GM18909 (cell line): ENCODE measurements at regions not wholly inside any gene's neighbourhood (a gene's known extent, or its start where the extent isn't known, plus 50 kb on each side); places are given as distances from the start of the nearest gene placed in this dataset.
A peak's percentile ranks its signal among the peaks of the same experiment; 100 is the strongest.

Source experiments
- ATAC-seq: cut with Tn5 transposase; IDR thresholded peaks from one replicate; pipeline ENCODE4 v1.9.1; 2021; ENCODE audit warnings: mild to moderate bottlenecking; ENCODE audit not compliant: unreplicated experiment, poor library complexity

DNA sequence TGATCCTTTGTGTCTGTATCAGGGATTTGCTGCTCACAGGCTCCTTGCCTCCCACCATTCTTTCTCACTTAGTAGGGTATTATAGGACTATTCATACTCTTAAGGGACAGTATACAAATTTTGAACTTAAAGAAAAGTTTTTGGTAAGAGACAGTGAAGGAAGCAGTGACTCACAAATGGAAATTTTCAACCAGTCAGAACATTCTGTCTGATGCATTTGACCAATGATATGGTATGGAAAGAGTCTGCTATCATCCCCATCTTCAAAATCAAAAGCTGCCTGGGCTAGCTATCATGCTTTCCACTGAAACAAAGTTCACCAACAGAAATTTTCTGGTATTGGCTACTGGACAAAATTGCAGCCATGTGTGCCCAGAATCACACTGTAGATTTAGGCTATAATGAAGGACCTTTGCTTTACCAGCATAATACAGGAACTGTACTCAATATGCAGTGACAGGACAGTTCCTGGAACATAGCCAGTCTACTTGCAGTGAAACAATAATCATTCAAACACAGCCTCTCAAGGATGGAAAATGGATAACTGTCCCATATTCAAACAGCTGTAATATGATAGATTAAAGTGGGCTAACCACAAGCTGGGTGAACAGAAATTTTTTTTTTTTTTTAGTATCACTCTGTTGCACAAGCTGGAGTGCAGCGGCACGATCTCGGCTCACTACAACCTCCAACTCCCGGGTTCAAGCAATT lies 109.0 kb upstream of the ACSL4 start:
- no peak for ATAC-seq

DNA sequence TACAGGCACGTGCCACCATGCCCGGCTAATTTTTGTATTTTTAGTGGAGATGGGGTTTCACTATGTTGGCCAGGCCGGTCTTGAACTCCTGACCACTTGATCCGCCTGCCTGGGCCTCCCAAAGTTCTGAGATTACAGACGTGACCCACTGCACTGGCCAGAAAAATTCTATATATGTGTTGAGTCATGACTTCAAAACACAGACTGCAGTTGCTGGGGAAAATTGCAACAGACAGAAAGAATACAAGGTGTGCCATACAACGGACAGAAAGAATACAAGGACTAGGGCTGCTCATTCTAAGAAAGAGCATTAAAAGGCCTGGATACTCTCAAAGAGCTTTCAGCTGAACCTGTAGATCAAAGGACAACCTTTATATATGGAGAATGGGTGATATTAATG lies 109.6 kb upstream of the ACSL4 start:
- no peak for ATAC-seq

DNA sequence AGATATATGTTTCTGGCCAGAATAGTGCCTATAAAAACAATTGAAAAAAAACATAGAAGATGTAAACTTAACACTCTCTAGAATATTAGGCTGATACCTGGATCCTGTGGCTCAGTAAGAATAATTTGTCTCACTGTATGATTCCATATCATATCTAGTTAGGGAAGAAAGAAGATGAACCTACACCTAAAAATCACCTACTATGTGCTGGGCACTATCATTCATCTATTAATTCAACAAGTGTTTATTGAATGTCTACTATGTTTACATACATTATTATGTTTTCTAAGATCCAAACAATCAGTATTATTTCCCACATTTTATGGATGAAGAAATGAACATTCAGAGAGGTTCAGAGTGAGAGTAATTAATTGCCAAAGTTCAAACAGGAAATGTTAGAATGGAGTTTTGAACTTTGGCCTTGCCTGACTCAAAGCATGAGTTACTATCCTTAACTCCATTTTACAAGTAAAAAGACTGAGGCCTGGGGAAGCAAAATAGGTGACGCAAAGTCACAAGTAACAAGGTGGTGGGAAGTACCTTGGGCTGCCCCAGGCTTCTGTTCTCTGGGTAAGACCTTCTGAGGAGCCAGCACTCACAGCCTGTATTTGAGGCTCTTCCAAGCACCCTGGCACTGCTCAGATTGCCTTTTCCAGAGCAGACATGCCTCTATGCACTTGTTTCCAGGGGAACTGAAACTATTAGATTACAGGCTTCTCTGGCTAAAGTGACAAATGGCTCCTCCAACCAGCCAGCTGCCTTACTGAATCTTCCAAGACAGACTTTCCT lies 111.1 kb upstream of the ACSL4 start:
- peak; percentile 52 for ATAC-seq

DNA sequence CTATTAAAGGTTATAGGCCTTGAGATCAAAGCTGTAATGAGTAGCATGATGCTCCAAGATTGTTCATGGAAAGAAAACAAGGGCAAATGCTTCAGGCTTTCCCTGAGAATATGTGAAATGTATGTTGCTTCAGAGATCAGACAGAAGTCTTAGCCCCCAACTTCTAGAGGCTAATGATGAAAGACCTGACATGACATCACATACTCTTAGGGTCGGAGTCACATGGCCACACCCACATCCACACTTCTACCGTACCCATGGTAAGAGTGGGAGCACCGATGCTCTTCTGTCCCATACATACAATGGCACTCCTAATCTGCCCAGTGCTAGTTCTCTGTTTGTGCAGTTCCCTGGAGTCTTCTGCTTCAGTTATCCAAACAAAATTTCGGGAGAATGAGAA lies 111.9 kb upstream of the ACSL4 start:
- no peak for ATAC-seq

DNA sequence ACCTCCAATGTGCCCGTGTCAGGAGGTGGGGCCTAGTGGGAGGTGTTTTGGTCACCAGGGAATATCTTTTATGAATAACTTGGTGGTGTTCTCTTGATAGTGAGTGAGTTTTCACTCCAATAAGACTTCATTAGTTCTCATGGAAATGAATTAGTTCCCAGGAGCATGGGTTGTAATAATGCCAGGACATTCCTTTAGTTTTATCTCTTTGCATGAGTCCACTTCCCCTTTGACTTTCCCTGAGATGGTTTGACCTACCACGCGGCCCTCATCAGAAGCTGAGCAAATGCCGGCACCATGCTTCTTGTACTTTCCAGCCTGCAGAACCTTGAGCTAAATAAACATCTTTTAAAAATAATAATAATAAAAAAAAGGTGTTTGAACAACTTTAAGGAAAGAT lies 112.9 kb upstream of the ACSL4 start:
- ATAC-seq, result no peak

DNA sequence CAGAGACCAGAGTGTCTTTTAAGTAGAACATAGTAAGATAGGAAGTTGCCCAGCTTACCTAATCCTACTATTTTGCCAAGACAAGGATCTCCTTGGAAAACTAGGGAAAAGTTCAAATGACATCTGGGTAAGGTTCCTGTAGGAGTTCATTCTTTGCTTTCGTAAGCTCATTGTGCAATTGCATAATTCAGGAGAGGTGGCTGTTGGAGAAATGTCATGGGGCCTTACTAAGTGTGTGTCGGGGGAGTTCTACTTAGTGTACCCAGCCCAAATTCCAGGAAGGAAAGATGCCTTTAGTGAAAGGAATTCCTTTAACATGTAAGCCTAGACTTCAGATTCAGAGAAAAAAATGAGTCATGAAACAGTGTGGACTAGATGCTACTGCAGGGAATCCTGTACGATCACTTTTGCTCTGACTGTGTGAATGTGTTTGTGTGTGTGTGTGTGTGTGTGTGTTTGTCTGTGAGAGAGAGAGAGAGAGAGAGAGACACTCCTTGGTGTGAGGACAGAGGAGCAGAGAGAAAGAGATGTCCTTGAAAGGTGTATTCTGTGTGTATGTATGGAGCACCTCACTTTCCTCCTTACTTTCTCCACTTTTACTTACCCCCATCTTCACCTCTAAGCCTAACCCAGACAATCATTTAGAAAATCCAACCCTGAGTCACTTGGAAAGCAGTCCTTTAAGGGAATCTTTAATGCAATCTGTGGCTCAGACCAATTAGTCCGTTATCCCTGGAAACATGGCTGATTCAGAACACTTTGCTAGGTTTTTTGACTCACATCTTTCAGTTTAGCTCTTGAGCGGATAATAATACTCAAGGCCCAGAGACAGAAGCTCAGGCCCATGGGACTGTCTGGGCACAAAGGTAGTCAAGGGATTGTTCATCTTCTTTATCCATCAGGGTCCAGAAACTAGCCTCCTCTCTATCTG lies 114.5 kb upstream of the ACSL4 start:
- ATAC-seq, result no peak

DNA sequence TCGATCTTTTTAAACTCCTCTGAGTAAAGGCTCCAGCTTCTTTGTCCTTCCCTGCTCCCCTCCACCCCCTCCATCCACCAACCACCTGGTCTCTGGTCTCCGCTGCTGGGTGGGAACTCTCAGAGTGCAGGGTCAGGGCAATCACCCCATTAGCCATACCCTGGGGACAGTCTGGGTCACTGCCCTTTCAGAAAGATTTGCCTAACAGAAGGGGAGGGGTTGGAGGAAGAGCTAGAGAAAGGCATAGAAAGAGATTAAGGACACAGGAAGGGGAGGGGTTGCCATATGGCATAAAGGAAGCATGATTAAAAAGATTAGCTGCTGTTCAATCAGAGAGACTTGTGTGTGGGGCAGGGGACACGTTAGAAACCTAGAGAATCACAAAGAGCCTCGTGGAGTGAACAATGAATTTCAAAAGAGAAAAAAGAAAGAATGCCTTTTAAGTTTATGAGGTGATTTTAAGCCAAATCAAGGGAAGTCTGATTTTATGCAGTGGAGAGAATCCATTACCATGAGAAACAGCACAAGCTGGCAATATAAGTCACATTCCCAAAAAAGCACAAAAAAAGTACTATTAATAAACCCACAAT lies 115.5 kb upstream of the ACSL4 start:
- ATAC-seq, result peak; percentile 93

DNA sequence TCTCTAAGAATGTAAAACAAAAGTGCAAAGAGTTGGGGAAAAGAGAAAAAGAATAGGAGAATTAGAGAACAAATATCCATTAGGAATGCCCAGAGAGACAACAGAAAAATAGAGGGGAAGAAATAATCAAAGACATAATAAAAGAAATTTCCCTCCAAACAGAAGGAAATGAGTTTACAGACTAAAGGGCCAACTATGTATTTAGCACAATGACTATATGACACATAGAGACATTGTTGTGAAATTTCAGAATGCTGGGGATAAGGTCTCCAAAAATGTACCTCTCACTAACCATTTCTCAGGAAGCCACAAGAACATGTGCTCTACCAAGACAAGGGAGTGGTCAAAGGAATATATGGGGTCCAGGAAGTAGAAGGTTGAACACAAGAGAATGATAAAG lies 121.0 kb upstream of the ACSL4 start:
- ATAC-seq, result no peak

DNA sequence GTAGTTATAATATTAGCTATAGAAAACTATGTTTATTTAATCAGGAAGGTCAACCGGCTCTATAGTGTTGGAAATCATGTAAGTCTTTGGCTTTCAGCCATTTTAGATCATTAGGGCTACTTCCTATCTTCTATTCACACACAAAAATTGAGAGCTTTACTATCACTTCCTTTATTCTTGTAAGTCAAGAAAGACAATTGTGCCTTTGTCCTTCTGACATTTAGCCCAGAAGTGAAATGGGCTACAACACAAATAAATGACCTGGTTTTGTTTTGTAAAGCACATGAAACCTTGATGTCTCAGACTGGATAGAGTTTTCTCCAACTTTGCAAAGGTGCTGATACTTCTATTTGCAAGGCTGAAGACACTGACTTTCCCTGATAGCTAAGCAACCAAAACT lies 122.4 kb upstream of the ACSL4 start:
- ATAC-seq, result peak; percentile 53

DNA sequence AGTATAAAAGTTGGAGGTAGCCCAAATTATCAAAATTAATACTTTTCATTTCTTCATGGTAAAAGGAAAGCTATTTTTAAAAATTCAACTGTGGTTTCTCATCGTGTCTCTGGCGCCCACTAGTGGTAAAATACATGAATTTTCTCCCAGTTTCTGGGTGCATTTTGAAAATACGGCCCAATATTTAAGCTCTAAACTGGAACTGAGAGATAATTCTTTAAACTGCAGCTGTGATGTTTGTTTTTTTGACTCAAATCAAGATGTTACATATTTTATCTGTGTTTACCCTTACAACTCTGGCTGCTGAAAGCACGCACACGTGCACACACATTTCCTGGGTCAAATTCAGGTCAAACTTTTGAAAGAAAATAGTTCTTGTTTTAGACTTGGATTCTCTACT lies 123.9 kb upstream of the ACSL4 start:
- ATAC-seq, result no peak

DNA sequence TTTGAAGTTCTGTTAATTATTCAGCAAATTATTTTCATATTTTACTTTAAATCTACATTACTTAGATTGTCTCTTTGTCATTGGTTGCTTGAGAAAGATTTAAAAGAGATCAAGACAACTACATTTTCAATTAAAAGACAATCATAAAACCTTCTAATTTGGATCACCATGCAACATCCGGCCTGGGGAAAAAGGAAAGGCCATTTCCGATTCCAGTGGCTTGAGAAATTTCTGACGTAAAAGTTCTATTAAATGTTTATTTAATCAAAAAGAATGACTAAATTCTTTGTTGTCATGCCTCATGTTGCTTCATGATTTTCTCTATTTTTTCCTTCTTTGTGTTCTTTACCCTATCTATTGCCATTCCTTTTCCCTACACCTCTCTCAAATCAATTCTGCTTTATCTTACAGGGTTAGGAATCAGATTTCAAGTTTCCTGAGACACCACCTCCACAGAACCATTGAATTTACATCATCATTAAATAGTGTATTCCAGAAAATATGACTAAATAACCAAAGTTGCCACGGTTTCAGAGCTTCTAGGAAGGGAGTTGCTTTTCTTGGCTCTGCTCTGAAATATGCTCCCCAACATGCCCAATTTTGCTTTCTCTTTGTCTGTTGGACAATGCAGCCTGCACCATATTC lies 124.6 kb upstream of the ACSL4 start:
- no peak for ATAC-seq

DNA sequence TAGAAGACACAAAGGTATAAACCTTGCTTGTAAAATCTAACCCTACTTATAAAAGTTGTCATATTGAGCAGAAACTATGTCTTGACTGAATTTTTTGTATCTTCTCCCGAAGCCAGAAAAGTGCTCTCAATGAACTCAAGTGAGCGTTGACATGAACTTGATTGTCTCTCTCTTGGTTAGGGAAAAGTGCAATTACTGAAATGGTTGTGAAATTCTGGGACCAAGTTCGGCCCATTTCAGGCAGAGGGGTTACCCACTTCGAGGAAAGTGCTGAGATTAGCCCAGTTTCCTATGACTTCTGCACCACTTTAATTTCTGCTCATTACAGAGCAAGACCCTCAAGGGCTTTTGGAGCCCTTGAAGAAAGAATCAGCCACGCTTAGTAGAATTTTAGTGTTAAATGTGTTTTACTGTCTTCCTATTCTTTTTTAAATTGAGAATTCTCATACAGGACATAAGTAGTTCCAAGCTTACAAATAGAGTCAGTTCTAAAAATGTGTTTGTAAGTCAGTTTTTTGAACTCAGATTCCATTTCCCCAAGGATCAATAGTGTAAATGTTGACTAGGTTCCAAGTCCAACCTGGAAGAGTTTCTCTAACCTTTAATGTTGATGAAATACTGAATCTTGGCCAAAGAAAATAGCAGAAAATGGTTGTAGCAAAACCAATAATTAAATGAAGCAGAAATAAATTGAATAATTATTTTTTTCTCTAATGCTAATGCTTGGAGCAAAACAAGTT lies 125.7 kb upstream of the ACSL4 start:
- ATAC-seq, result no peak

DNA sequence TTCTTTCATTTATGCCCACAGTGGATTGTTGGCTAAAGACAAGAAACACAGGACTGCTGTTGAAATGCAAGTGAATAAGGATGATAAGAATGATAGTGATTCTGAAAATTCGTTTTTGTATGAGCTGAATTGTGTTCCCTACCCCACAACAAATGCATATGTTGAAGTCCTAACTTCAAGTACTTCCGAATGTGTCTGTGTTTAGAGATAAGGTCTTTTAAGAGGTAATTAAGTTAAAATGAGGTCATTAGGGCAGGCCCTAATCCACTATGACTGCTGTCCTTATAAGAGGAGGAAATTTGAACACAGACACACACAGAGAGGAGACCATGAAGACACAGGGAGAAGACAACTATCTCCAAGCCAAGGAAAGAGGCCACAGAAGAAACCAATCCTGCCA lies 126.6 kb upstream of the ACSL4 start:
- no peak for ATAC-seq

DNA sequence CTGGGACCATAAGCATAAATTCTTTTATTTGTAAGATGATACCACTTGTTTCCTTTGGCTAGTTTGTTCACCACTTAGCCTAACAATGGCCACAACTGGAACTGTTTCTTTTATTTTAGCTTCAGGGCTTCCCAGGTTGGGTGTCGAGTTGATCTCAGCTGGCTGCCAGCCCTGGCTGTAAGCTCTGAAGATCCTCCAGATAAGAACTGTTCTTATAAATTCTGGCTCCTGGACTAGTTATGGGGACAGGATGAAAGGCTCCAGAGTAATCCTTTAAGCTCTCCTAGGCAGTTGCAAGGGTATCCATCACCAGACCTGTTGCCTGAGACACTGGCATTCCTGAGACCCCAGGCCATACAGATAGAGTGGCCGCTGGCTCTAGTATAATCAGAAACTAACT lies 129.4 kb upstream of the ACSL4 start:
- no peak for ATAC-seq

DNA sequence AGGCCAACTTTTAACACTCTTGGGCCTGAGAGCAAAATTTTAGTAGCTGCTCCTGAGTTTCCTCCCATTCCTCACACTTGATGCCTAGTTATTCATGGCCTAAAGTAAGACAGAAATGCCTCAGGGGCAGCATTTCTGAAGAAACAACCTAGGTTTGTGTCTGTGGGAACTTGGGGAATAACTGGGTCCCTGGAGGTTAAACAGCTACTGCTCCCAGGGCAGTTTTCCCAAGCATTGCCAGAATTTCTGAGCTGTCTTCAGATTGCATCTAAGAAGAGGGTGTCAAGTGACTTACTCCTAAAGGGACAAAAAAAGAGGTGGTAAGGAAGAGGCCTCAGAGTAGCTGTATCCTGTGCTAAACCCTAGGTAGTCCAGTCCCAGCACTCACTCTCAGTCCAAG lies 130.8 kb upstream of the ACSL4 start:
- ATAC-seq, result no peak

DNA sequence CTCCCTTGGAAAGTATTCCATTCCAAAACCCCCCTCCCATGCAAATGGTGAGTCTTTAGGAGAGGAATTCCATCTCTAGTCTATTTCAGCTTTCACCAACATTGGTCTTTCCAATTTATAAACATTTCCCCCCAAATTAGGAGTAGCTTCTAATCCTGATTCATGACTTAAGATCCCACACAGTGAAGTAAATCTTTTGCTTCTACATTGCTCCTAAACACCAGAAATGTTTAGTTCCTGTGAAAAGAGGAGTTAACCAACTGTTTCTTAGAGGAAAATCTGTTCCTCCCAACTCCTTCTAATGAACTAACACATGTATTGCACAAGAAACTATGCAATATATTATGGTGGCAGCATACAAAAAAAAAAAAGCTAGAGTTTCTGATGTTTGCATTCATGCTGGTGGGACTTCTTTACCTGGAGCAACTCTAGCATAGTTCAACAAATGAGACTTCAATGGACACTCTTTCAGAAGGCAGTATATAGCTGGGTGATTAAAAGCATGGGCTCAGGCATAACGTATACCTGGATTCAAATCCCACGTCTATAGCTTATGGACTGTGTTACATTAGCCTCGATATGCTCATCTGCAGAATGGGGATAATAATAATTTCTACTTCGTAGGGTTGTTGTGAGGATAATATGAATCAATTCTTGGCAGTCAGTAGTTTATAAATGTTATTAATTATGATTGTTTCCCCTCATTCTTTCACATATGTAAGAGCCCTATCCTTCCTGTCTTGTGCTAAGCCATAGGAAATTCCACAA lies 131.6 kb upstream of the TMEM164 start:
- no peak for ATAC-seq

DNA sequence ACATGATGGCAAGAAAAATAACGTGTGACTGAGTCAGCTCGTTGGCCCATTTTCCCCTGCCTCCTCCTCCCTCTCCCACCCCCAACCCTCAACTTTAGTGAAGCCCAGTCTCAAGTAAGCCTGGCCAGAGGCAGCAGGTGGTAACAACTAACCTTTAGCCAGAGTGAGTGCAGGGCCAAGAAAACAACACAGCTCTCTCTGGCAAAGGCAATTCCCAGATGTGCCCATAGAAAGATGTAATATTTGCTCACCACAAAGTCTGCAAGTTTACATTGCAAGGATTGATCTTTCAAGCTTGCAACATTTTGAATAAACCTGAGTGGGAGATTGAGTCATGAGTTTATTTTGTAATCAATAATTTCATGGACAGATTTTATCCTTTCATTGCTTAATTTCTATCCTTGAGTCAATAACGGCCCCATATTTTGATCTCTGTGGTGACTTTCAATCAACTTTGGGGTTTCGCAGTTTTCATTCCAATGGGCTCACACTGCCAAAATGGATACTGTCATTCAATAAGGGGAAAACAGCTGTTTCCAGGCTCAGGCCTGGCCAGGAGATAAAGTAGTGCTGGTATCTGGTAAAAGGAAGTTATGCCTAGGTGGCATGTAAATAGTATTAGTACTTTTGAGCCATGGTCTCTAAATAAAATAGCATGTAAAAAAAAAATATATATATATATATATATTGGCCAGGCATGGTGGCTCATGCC lies 130.7 kb upstream of the TMEM164 start:
- ATAC-seq, result no peak

DNA sequence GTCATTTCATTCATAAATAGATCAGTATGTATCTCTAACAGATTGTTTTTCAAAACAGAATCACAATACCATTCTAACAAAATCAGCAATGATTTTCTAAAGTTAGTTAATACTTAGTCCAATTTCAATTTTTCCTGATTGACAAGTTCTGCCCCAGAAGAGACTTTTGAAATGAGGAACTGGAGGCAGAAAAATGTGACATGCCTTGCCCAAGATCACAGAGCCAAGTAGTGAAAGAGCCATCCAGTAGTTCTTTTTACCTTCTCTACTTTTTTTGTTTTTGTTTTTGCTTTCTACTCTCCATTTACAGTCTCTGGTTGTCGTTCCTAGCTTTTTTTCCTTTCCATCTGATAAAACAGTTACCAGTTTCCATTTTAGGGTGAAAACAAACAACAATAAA lies 129.3 kb upstream of the TMEM164 start:
- ATAC-seq, result no peak
